WTC11 (cell line): ENCODE measurements at regions not wholly inside any gene's neighbourhood (a gene's known extent, or its start where the extent isn't known, plus 50 kb on each side); places are given as distances from the start of the nearest gene placed in this dataset.

Experiments
- ATAC-seq: fragments of 200-7000 bp; cut with Tn5 transposase; 2 replicates; pipeline ENCODE4 v1.10.0; 2021; ENCODE audit warnings: mild to moderate bottlenecking, moderate library complexity
- CTCF ChIA-PET: fragments of 300-600 bp; sonication (Branson Sonifier 250); formaldehyde crosslinking; loops from one replicate; lab custom pipeline; 2021; ENCODE audit warnings: antibody characterized with exemption; lab: Charles Lee
- POLR2A ChIA-PET: fragments of 350-600 bp; sonication (Branson Sonifier 250); formaldehyde crosslinking; loops from one replicate; lab custom pipeline; 2021; ENCODE audit warnings: antibody characterized with exemption; lab: Charles Lee
- DNase-seq: peaks from one replicate; pipeline ENCODE4 v3.0.0; 2021; ENCODE audit warnings: low spot score
- H3K27ac Mint-ChIP-seq: 2 replicates; pipeline ENCODE4 v1.8.0; 2021; ENCODE audit warnings: mixed read lengths
- H3K27me3 Mint-ChIP-seq: 2 replicates; pipeline ENCODE4 v1.8.0; 2021; ENCODE audit warnings: low read depth, mild to moderate bottlenecking, moderate library complexity, mixed read lengths
- H3K36me3 Mint-ChIP-seq: 2 replicates; pipeline ENCODE4 v1.8.0; 2021; ENCODE audit warnings: mixed read lengths
- H3K4me1 Mint-ChIP-seq: 2 replicates; pipeline ENCODE4 v1.8.0; 2022; ENCODE audit warnings: mixed read lengths
- H3K4me3 Mint-ChIP-seq: 2 replicates; pipeline ENCODE4 v1.8.0; 2021; ENCODE audit warnings: mild to moderate bottlenecking, moderate library complexity, mixed read lengths
- H3K9me3 Mint-ChIP-seq: 2 replicates; pipeline ENCODE4 v1.8.0; 2021; ENCODE audit warnings: mixed read lengths
- AFF4 ChIP-seq: sonication (generic); formaldehyde crosslinking; IDR thresholded peaks from 2 replicates; pipeline ENCODE4 v1.8.1; 2023; ENCODE audit warnings: mild to moderate bottlenecking, missing genetic modification reagents, borderline replicate concordance
- AR ChIP-seq: fragments of 250-450 bp; sonication (Bioruptor Pico); IDR thresholded peaks from 2 replicates; pipeline ENCODE4 v1.9.0; 2021; ENCODE audit warnings: mild to moderate bottlenecking
- ARID4B ChIP-seq: sonication (generic); formaldehyde crosslinking; IDR thresholded peaks from 2 replicates; pipeline ENCODE4 v1.8.0; 2023; ENCODE audit warnings: missing genetic modification reagents, mild to moderate bottlenecking, borderline replicate concordance
- E2F1 ChIP-seq: sonication (generic); formaldehyde crosslinking; IDR thresholded peaks from 2 replicates; pipeline ENCODE4 v1.8.0; 2022; ENCODE audit warnings: mild to moderate bottlenecking, missing genetic modification reagents
- ETV6 ChIP-seq: sonication (generic); formaldehyde crosslinking; IDR thresholded peaks from 2 replicates; pipeline ENCODE4 v1.8.1; 2022; ENCODE audit warnings: mild to moderate bottlenecking, missing genetic modification reagents
- GRHL2 ChIP-seq: fragments of 250-450 bp; sonication (Bioruptor Pico); IDR thresholded peaks from 2 replicates; pipeline ENCODE4 v1.8.0; 2022; ENCODE audit warnings: mild to moderate bottlenecking, moderate library complexity; ENCODE audit not compliant: insufficient replicate concordance, severe bottlenecking
- GTF2I ChIP-seq: fragments of 250-450 bp; sonication (Bioruptor Pico); conservative IDR thresholded peaks from 2 replicates; pipeline ENCODE4 v1.4.0; 2021; ENCODE audit warnings: mild to moderate bottlenecking
- HMGA2 ChIP-seq: fragments of 250-450 bp; sonication (Bioruptor Pico); IDR thresholded peaks from 2 replicates; pipeline ENCODE4 v1.4.0; 2021; ENCODE audit warnings: mild to moderate bottlenecking, moderate library complexity
- MYBL2 ChIP-seq: sonication (generic); formaldehyde crosslinking; IDR thresholded peaks from 2 replicates; pipeline ENCODE4 v1.8.1; 2023; ENCODE audit warnings: mild to moderate bottlenecking, moderate library complexity, missing genetic modification reagents
- NFATC4 ChIP-seq: fragments of 250-450 bp; sonication (Bioruptor Pico); IDR thresholded peaks from 2 replicates; pipeline ENCODE4 v1.9.0; 2021; ENCODE audit warnings: mild to moderate bottlenecking
- NFYB ChIP-seq: sonication (generic); formaldehyde crosslinking; conservative IDR thresholded peaks from 2 replicates; pipeline ENCODE4 v1.8.0; 2022; ENCODE audit warnings: low read depth, missing genetic modification reagents
- NR1H2 ChIP-seq: sonication (generic); formaldehyde crosslinking; IDR thresholded peaks from 2 replicates; pipeline ENCODE4 v1.9.0; 2021; ENCODE audit warnings: mild to moderate bottlenecking, moderate library complexity, missing genetic modification reagents
- OVOL2 ChIP-seq: fragments of 250-450 bp; sonication (Bioruptor Pico); IDR thresholded peaks from 2 replicates; pipeline ENCODE4 v1.9.0; 2021; ENCODE audit warnings: mild to moderate bottlenecking, borderline replicate concordance
- SMAD4 ChIP-seq: sonication (generic); formaldehyde crosslinking; IDR thresholded peaks from 2 replicates; pipeline ENCODE4 v1.8.0; 2022; ENCODE audit warnings: mild to moderate bottlenecking, missing genetic modification reagents
- TCF7 ChIP-seq: sonication (generic); formaldehyde crosslinking; IDR thresholded peaks from 2 replicates; pipeline ENCODE4 v1.8.0; 2022; ENCODE audit warnings: mild to moderate bottlenecking, low read depth, missing genetic modification reagents, moderate library complexity
- TEAD1 ChIP-seq: sonication (generic); formaldehyde crosslinking; IDR thresholded peaks from 2 replicates; pipeline ENCODE4 v1.8.0; 2022; ENCODE audit warnings: mild to moderate bottlenecking, missing genetic modification reagents
- TEAD4 ChIP-seq: sonication (generic); formaldehyde crosslinking; IDR thresholded peaks from 2 replicates; pipeline ENCODE4 v1.8.0; 2022; ENCODE audit warnings: mild to moderate bottlenecking, missing genetic modification reagents
- ZBTB43 ChIP-seq: sonication (generic); formaldehyde crosslinking; IDR thresholded peaks from 2 replicates; pipeline ENCODE4 v1.8.1; 2023; ENCODE audit warnings: mild to moderate bottlenecking, missing genetic modification reagents
- ZNF423 ChIP-seq: fragments of 250-450 bp; sonication (Bioruptor Pico); IDR thresholded peaks from 2 replicates; pipeline ENCODE4 v2.1.2; 2022; ENCODE audit warnings: mild to moderate bottlenecking, moderate library complexity

DNA sequence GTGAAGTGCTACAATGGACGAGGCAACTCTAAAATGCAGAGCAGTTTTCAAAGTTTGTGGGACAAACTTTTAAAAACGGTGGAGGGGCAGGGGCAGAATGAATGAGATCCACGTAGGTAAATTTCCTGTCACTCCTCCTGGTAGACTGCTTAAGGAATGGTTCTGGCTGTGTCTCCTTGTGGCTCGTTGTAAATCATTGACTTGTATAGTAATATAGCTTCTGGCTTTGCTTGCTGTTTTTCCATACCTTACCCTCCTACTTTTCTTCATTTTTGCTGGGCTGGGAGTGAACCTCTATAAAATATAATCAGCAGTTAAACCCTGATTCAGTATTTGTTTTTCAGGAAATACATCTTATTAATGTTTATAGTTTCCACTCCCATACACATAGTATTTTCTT is 235.7 kb downstream of the TUSC1 start (continued):
- TF ChIP-seq AR (CRISPR knock-in tag) (no peak), TEAD4 (CRISPR knock-in tag) (no peak), TCF7 (no peak), GRHL2 (CRISPR knock-in tag) (no peak), SMAD4 (CRISPR knock-in tag) (no peak), OVOL2 (CRISPR knock-in tag) (no peak)
- TF ChIP-seq, all 79 proteins: peak for 0

- peaks cover 20% of the 10 kb centered on the region for H3K36me3 Mint-ChIP-seq
These were observed 250.3 kb downstream of the TUSC1 start for GRCh38 chr9:25427898-25428297.

DNA sequence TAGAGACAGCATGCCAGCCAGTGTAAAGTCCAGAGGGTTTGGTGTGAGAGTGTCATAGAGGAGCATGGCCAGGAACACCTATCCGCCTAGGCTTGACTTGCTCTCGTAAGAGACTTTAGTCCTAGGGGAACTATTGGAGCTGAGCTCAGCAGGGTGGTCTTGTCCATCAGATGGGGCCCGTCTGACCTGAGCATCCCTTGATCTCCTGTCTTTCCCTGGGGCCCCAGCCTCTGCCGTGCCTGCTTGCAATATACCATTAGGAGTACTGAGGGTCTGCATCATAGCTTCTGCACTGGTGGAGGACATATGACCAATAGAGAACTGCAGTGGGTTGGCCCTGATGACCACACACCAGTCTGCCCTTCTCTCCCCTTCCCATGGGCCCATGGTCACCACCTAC is 251.0 kb downstream of the TUSC1 start:
- Mint-ChIP-seq H3K9me3 (peaks cover 42% of the 10 kb centered on the region), H3K27ac (no peak overlapping the region), H3K4me3 (no peak overlapping the region), H3K36me3 (peaks cover 20% of the 10 kb centered on the region), H3K27me3 (peaks cover 3% of the 10 kb centered on the region), H3K4me1 (peaks cover 5% of the 10 kb centered on the region; the same call in 1 of the 2 replicates)
- ChIA-PET POLR2A (no interaction called here), CTCF (no interaction called here)
- DNase-seq (no peak), ATAC-seq (no peak)
- TF ChIP-seq NR1H2 (CRISPR knock-in tag) = no peak
- no peak for TF ChIP-seq ARID4B (CRISPR knock-in tag)
- no peak for TF ChIP-seq GTF2I (CRISPR knock-in tag)
- no peak for TF ChIP-seq TEAD1 (CRISPR knock-in tag)
- no peak for TF ChIP-seq NFATC4 (CRISPR knock-in tag)
- no peak for TF ChIP-seq AFF4 (CRISPR knock-in tag)
- TF ChIP-seq HMGA2 = no peak
- no peak for TF ChIP-seq MYBL2 (CRISPR knock-in tag)
- no peak for TF ChIP-seq NFYB (CRISPR knock-in tag)
- TF ChIP-seq ZBTB43 (CRISPR knock-in tag) = no peak
- no peak for TF ChIP-seq E2F1 (CRISPR knock-in tag)

More at GRCh38 chr9:25427898-25428297, 250.3 kb downstream of the TUSC1 start:
- no peak overlapping the region for H3K4me3 Mint-ChIP-seq
- H3K27ac Mint-ChIP-seq = no peak overlapping the region
- TF ChIP-seq ZNF423 (peak; percentile 31; the same call in 1 of the 2 replicates), ETV6 (CRISPR knock-in tag) (no peak)
- ChIA-PET CTCF (no interaction called here), POLR2A (no interaction called here)
- peaks cover 3% of the 10 kb centered on the region for H3K27me3 Mint-ChIP-seq
- peaks cover 5% of the 10 kb centered on the region; the same call in 1 of the 2 replicates for H3K4me1 Mint-ChIP-seq
- peak; percentile 12 for DNase-seq
- peaks cover 48% of the 10 kb centered on the region for H3K9me3 Mint-ChIP-seq
- ATAC-seq = no peak
